GM23248 (cell line): ENCODE measurements at regions not wholly inside any gene's neighbourhood (a gene's known extent, or its start where the extent isn't known, plus 50 kb on each side); places are given as distances from the start of the nearest gene placed in this dataset.
"Not testable (repeated sequence)": the region's sequence is repeated elsewhere in the genome, so short reads cannot be mapped to it uniquely, and the experiment has no call there.

ENCODE experiments used
- DNase-seq: peaks from one replicate; pipeline ENCODE4 v3.0.0-alpha.2; 2015
- H2AFZ ChIP-seq: fragments of 200-600 bp; sonication (generic); 2 replicates; pipeline ENCODE4 v1.6.1; 2016; ENCODE audit warnings: antibody characterized with exemption
- H3F3A ChIP-seq: fragments of 200-600 bp; sonication (generic); 2 replicates; pipeline ENCODE4 v1.6.1; 2016; ENCODE audit warnings: mild to moderate bottlenecking, antibody characterized with exemption, mixed run types; ENCODE audit not compliant: insufficient read depth
- H3K27ac ChIP-seq: fragments of 200-600 bp; sonication (generic); 2 replicates; pipeline ENCODE4 v1.5.1; 2016; ENCODE audit warnings: mild to moderate bottlenecking
- H3K27me3 ChIP-seq: fragments of 200-600 bp; sonication (generic); replicated peaks from 2 replicates; pipeline ENCODE4 v1.6.1; 2016; ENCODE audit warnings: mild to moderate bottlenecking; ENCODE audit not compliant: insufficient read depth
- H3K36me3 ChIP-seq: fragments of 200-600 bp; sonication (generic); 2 replicates; pipeline ENCODE4 v1.6.1; 2016; ENCODE audit warnings: low read depth, mild to moderate bottlenecking
- H3K4me1 ChIP-seq: fragments of 200-600 bp; sonication (generic); 2 replicates; pipeline ENCODE4 v1.6.1; 2016; ENCODE audit warnings: mild to moderate bottlenecking; ENCODE audit not compliant: insufficient read depth
- H3K4me2 ChIP-seq: fragments of 200-600 bp; sonication (generic); one replicate; pipeline ENCODE4 v1.6.1; 2016; ENCODE audit warnings: mild to moderate bottlenecking; ENCODE audit not compliant: unreplicated experiment
- H3K4me3 ChIP-seq: fragments of 200-600 bp; sonication (generic); 2 replicates; pipeline ENCODE4 v1.5.1; 2016; ENCODE audit warnings: mild to moderate bottlenecking
- H3K79me2 ChIP-seq: fragments of 200-600 bp; sonication (generic); 2 replicates; pipeline ENCODE4 v1.6.1; 2016; ENCODE audit warnings: mild to moderate bottlenecking; ENCODE audit not compliant: insufficient read depth
- H3K9ac ChIP-seq: fragments of 200-600 bp; sonication (generic); 2 replicates; pipeline ENCODE4 v1.6.1; 2016; ENCODE audit warnings: mild to moderate bottlenecking
- H3K9me2 ChIP-seq: fragments of 200-600 bp; sonication (generic); 2 replicates; pipeline ENCODE4 v1.6.1; 2016; ENCODE audit warnings: mixed run types, mild to moderate bottlenecking, moderate library complexity; ENCODE audit not compliant: insufficient read depth
- H3K9me3 ChIP-seq: fragments of 200-600 bp; sonication (generic); one replicate; pipeline ENCODE4 v1.6.1; 2017; ENCODE audit warnings: low read depth
- H4K20me1 ChIP-seq: fragments of 200-600 bp; sonication (generic); 2 replicates; pipeline ENCODE4 v1.6.0; 2016; ENCODE audit not compliant: insufficient read depth
- EZH2 ChIP-seq: fragments of 200-600 bp; sonication (generic); IDR thresholded peaks from 2 replicates; pipeline ENCODE4 v1.6.1; 2018; ENCODE audit warnings: antibody characterized with exemption, mild to moderate bottlenecking; ENCODE audit not compliant: insufficient read depth, poor library complexity, severe bottlenecking
- EZH2phosphoT487 ChIP-seq: fragments of 200-600 bp; sonication (generic); IDR thresholded peaks from 2 replicates; pipeline ENCODE4 v1.6.1; 2018; ENCODE audit warnings: antibody characterized with exemption, moderate library complexity, mild to moderate bottlenecking, low read depth; ENCODE audit not compliant: insufficient read depth
- WGBS, 2 experiments: methylation state at CpG; one replicate each; pipeline ENCODE4 v1.1.6; 2015 to 2017; ENCODE audit warnings: low lambda C conversion rate in 2 of 2, low coverage in 1 of 2; ENCODE audit errors: missing lambda C conversion rate in 2 of 2; 5-methylcytosine and 5-hydroxymethylcytosine counted together
- in situ Hi-C: fragments of 300-500 bp; cut with MboI; formaldehyde crosslinking; loops from 2 replicates; pipeline ENCODE4 v1.15.0; 2020

- H3K4me2 ChIP-seq = no peak overlapping the region
- in situ Hi-C loops = no loop called here
- 0 out of 2 replicates have a peak, but pooled peaks cover 5% of the 10 kb centered on the region for H3K4me1 ChIP-seq
- H3K9ac ChIP-seq = no peak overlapping the region
- no peaks in the 10 kb centered on the region for H3K9me2 ChIP-seq
- WGBS, 2 experiments = 52 to 63% methylated on average over 2 of the region's 2 CpGs
- H2AFZ ChIP-seq = no peak overlapping the region
- no peak for DNase-seq
- TF ChIP-seq EZH2phosphoT487 (no peak), EZH2 (no peak)
- no peaks in the 10 kb centered on the region for H3F3A ChIP-seq
- H4K20me1 ChIP-seq = no peaks in the 10 kb centered on the region
- no peaks in the 10 kb centered on the region for H3K79me2 ChIP-seq
- no peak overlapping the region for H3K4me3 ChIP-seq
- no peak overlapping the region for H3K27ac ChIP-seq
- H3K9me3 ChIP-seq = no peaks in the 10 kb centered on the region
- no peaks in the 10 kb centered on the region for H3K36me3 ChIP-seq
- H3K27me3 ChIP-seq = peaks cover 19% of the 10 kb centered on the region
These were observed 132.3 kb upstream of the SULF2 start for GRCh38 chr20:47917549-47918070.

GRCh38 chr20:47915495-47915894 is 130.2 kb upstream of the SULF2 start:
- in situ Hi-C loops = no loop called here
- H4K20me1 ChIP-seq = no peaks in the 10 kb centered on the region
- H3F3A ChIP-seq = no peaks in the 10 kb centered on the region
- no peak overlapping the region for H3K4me3 ChIP-seq
- peaks cover 7% of the 10 kb centered on the region; the same call in 1 of the 2 replicates for H3K27me3 ChIP-seq
- no peak overlapping the region for H2AFZ ChIP-seq
- no peaks in the 10 kb centered on the region for H3K9me3 ChIP-seq
- no peak for DNase-seq
- H3K4me1 ChIP-seq = no peaks in the 10 kb centered on the region
- TF ChIP-seq EZH2phosphoT487 = no peak
- TF ChIP-seq EZH2 = no peak
- WGBS, 2 experiments = 52 to 57% methylated on average over 3 of the region's 3 CpGs
- H3K27ac ChIP-seq = no peak overlapping the region
- H3K36me3 ChIP-seq = no peaks in the 10 kb centered on the region
- H3K9ac ChIP-seq = no peak overlapping the region
- no peak overlapping the region for H3K4me2 ChIP-seq
- H3K9me2 ChIP-seq = no peaks in the 10 kb centered on the region
- H3K79me2 ChIP-seq = no peaks in the 10 kb centered on the region

- no peaks in the 10 kb centered on the region for H3K4me1 ChIP-seq
- H3K4me2 ChIP-seq = no peak overlapping the region
- no peaks in the 10 kb centered on the region for H3K79me2 ChIP-seq
- H3F3A ChIP-seq = no peaks in the 10 kb centered on the region
- no peaks in the 10 kb centered on the region for H3K9me3 ChIP-seq
- TF ChIP-seq EZH2phosphoT487 (no peak), EZH2 (no peak)
- no peaks in the 10 kb centered on the region for H4K20me1 ChIP-seq
- no peak overlapping the region for H3K27ac ChIP-seq
- H3K4me3 ChIP-seq = no peak overlapping the region
- no peak overlapping the region for H3K9ac ChIP-seq
- 0 to 3% methylated on average over 1 of the region's 1 CpG for WGBS, 2 experiments
- H2AFZ ChIP-seq = no peak overlapping the region
- H3K36me3 ChIP-seq = no peaks in the 10 kb centered on the region
- no peak for DNase-seq
- H3K27me3 ChIP-seq = peaks cover 3% of the 10 kb centered on the region; the same call in 1 of the 2 replicates
- no peaks in the 10 kb centered on the region for H3K9me2 ChIP-seq
- in situ Hi-C loops = no loop called here
These were observed 129.5 kb upstream of the SULF2 start for GRCh38 chr20:47914792-47915191.

GRCh38 chr20:47912786-47913501 is 127.7 kb upstream of the SULF2 start:
- H3K9ac ChIP-seq, H3K9me3 ChIP-seq, H3K4me2 ChIP-seq, H3K27me3 ChIP-seq, H3K4me1 ChIP-seq, H3K4me3 ChIP-seq, H2AFZ ChIP-seq, DNase-seq, H4K20me1 ChIP-seq, H3K27ac ChIP-seq, H3K9me2 ChIP-seq, in situ Hi-C loops, H3K79me2 ChIP-seq, H3F3A ChIP-seq, H3K36me3 ChIP-seq: not testable (repeated sequence)
- 58 to 59% methylated on average over 12 of the region's 12 CpGs for WGBS, 2 experiments

- H3K36me3 ChIP-seq, H4K20me1 ChIP-seq, H3K27me3 ChIP-seq, H3K9ac ChIP-seq, H3K4me3 ChIP-seq, DNase-seq, H3K79me2 ChIP-seq, H3F3A ChIP-seq, H2AFZ ChIP-seq, H3K27ac ChIP-seq, H3K9me3 ChIP-seq, in situ Hi-C loops, H3K9me2 ChIP-seq, H3K4me2 ChIP-seq, H3K4me1 ChIP-seq: not testable (repeated sequence)
- 65 to 78% methylated on average over 4 to 8 of the region's 8 CpGs for WGBS, 2 experiments
These were observed 126.9 kb upstream of the SULF2 start for GRCh38 chr20:47912165-47912564.

GRCh38 chr20:47909696-47910369 is 124.6 kb upstream of the SULF2 start:
- WGBS, 2 experiments = 62 to 63% methylated on average over 12 of the region's 12 CpGs
- not testable (repeated sequence) for H3F3A ChIP-seq

More at GRCh38 chr20:47909696-47910369, 124.6 kb upstream of the SULF2 start:
- H4K20me1 ChIP-seq, DNase-seq, H3K9me2 ChIP-seq, H3K4me2 ChIP-seq, H3K4me1 ChIP-seq, H3K27me3 ChIP-seq, H2AFZ ChIP-seq, H3K36me3 ChIP-seq, H3K79me2 ChIP-seq, in situ Hi-C loops, H3K9ac ChIP-seq, H3K4me3 ChIP-seq, H3K27ac ChIP-seq, H3K9me3 ChIP-seq: not testable (repeated sequence)
